NCI-H2171 treated with DMSO at 0.1 percent for 48 hours (cell line): ENCODE measurements at regions not wholly inside any gene's neighbourhood (a gene's known extent, or its start where the extent isn't known, plus 50 kb on each side); places are given as distances from the start of the nearest gene placed in this dataset.

Experiments used
- DNase-seq: peaks from one replicate; lab custom pipeline; 2025; lab: John Stamatoyannopoulos, UW

DNA sequence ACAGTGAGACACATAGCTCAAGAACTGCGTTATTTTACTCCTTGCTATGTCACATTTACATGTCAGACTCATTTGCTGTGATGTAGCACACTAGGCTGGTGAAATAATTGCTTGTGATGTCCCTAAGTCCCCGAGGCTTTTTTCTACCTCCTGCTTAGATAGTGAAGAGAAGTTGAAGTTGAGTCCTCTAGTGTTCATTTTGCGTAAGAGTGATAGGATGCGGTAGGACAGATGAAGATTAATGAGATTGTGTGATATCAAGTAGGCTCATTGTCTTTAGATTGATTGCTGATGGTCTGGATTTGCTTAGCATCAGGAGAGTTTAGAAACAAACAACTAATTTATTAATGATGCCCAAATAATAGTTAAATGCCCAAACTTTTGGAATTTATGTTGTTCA lies 173.6 kb upstream of the NUDT6 start:
- no peak for DNase-seq

- DNase-seq = peak; percentile 41
Observed at GRCh38 chr4:123102897-123103471, 180.6 kb upstream of the NUDT6 start.

GRCh38 chr4:123104310-123105025 lies 182.1 kb upstream of the NUDT6 start:
- DNase-seq = no peak

DNA sequence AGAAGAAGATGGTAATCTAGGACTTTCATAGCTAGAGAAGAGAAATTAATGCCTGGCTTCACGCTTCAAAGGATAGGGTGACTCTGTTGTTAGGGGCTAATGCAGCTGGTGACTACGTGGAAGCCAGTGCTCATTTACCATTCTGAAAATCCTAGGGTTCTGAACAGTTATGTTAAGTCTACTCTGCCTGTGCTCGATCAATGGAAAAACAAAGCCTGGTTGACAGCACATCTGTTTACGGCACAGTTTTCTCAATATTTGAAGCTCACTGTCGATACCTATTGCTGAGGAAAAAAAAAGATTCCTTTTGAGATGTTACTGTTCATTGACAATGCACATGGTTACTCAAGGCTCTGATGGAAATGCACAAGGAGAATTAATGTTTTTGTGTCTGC lies 182.6 kb upstream of the NUDT6 start:
- DNase-seq = no peak

DNA sequence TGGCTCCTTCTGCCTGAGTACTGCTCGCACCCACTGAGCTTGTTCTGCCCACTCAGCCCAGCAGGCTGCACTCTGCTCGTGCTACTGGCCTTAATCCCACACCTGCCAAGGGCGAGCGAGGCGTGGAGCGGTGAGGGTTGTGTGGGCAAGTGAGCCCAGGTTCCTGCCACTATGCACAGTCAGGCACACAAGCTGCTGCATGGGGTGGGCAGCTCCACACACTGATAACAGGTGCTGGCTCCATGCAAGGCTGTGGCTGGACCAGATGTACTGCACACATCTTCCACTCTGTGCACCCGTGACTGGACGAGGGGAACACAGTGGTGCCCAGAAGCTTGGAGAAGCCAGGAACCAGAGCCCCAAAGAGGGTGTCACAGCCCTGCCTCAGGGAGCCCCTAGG lies 184.3 kb upstream of the NUDT6 start:
- no peak for DNase-seq

- no peak for DNase-seq
Observed at GRCh38 chr4:123107444-123108252, 185.3 kb upstream of the NUDT6 start.

DNA sequence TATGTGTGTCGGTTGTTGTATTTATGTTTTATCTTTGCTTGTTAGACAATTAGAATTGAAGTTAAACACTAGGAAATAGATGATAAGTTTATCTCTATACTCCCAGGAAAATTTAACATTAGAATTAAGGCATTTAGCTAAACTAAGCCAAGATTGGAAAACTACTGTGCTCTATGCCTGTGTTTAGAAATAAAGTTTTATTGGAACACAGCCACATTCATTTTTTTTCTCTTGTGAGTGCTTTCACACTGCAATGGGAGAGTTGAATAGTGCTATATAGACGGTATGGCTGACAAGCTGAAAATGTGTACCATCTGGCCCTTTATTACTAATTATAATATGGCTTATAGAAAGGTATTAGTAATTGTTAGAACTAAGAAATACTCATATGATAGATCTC lies 186.7 kb upstream of the NUDT6 start:
- DNase-seq = no peak

GRCh38 chr4:123110147-123110546 lies 187.8 kb upstream of the NUDT6 start:
- no peak for DNase-seq

DNA sequence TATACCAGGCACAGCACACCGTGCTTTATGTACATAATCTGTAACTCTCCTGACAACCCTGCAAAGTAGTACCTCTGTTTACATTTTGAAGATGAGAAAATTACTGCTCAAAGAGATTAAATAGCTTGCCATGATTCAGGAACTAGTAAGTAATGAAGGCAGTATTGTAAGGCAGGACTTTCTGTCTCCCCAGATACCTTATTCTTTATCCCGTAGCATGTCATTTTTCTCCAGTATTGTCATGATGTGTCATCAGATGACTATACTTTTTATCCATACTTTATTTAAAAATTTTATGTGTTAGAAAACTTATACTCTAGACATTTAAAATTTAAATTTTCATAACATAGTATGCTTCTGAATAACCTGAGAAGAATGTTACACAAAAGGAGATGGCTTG lies 188.3 kb upstream of the NUDT6 start:
- no peak for DNase-seq

DNA sequence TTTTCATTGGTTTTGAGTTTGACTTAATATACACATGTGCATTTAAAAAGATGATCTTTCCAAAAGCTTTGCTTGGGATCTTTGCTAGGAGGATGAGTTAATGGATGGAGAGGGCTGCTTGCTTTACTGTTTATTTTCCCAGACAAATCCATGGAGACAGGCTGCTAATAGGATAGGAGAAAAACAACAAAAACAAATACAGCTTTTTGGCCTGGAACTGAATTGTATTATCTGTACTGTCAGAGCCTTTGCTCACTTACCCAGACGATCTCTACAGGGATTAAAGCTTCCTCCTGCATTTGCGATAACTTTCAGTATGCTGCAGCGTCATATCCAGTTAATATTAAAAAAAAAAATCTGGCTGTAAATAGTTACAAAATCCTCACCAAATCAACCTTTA lies 190.8 kb upstream of the NUDT6 start:
- no peak for DNase-seq

DNA sequence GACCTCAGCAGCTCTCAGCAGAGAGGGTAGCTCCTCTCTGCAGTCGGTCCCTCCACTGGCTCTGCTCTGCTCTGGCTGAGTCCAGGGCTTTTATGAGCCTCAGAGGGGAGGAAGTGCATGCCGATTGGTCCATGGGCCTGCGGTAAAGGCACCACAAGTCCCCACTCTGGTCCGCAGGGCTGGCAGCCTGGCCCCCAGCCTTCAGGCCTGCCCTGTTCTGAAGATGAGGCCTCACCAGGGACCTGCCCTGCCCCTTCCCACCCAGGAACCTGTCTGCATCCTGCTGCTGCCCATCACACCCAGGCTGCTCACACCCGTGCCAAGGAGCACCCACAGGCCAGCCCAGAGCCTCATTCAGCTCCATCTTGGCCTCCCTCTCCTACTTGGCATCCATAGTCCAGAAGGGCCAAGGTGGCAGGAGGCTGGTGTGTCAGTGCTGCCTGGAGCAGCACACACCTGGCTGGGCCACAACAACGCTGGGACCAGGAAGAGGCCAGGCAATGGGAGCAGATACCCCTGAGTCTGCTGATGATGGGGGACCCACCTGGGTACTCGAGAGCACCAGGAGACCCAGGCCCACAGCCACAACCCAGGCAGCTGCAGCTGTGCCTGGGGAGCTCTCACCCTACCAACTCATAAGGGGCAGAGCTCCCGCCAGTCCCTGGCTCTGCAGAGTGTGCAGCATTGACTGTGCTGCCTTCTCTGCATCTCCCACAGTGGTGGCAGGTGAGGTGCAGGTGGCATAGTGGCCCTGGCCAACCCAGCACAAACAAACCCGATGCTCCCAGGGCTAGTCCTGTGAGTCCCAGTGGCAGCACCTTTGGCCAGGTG lies 191.9 kb upstream of the NUDT6 start:
- DNase-seq = no peak

DNA sequence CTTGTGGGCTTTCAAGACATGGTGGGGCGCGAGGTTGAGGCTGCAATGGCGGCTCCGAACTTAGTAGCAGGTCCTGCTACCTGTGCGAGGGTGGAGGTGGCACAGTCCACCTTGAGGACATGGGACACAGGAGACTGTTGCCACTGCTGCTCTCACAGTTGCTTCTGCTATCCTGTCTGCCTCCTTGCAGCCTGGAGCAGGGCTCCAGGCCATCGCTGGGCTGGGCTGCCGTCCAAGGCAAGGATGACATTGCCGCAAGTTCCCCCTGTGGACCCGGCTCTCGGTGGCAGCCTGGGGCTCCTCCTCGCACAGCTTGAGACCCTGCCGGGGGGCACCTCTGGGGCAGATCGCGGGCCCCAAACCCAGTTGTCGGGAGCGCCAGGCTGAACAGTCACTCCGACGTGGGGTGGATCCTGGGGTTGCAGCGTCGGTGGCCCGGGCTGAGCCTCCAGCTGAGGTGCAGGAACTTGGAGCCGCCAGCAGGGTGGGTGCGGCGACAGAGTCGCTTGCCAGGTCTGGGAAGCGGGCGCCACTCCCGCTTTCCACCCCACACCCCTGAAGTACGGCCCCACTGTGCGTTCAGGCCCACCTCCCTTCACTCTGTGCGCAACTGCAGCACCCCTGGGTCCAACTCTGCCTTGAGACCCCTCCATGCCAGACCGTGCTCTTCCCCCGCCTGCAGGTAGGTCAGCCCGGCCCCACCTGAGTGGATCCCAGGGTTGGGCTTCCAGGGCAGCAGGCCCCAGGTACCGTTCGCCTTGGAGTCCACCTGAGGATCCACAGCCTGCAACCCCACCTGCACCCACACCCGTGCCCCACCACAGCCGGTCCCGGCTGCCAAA lies 192.7 kb upstream of the NUDT6 start:
- DNase-seq = no peak

DNA sequence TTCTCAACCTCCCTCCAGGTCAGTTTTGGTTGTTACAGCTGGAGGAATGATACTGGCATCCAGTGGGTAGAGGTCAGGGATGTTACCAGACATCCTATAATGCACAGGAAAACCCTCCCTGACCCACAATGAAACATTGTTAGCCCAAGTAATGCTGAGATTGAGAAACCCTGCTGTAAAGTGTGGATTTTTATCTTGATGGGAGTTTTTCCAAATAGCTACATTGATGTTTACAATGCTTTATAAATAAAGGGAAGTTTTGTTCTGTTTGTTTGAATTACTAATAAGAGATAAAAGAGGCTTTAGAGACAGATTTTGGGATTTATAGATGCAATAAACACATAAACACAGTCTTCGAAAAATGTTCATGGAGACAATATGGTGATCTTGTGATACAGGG lies 194.0 kb upstream of the NUDT6 start:
- DNase-seq = no peak

GRCh38 chr4:123120473-123120872 lies 198.1 kb upstream of the NUDT6 start:
- DNase-seq = no peak

DNA sequence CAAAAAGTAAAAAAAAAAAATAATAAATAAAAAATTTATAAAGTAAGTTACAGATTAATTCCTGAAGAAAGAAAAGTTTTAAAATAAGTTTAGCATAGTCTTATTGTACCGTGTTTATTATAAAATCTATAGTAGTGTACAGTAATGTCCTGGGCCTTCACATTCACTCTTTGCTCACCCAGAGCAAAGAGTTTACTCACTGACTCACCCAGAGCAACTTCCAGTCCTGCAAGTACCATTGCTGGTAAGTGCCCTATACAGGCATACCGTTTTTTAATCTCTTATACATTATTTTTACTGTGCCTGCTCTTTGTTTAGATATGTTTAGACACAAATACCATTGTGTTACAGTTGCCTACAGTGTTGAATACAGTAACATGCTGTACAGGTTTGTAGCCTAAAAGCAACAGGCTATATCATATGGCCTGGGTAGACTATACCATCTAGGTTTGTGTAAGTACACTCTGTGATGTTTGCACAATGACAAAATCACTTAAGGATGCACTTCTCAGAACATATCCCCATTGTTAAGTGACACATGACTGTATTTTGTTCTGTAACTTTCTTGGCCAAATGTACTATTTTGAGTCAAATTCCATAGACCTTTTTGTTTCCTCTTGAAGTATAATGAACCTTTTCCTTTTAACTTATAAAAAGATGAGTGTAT lies 199.0 kb upstream of the NUDT6 start:
- no peak for DNase-seq

DNA sequence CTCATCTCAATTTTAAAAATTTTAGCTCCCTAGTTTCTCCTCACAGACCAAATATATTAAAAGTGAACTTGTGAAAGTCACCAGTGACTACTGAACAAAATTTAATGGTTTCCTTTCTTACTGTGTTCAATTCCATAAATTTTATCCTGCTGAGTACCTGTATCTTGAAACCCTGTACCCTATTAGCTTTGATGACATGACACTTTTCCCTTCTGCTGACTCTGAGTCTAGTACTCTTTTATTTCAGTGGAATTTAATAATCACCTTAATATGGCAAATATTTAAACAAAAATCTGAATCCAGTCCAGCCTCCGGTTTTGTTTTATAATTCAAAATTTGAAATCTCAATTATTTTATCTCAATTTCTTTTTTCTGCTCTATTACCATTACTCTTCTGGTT lies 203.1 kb upstream of the NUDT6 start:
- no peak for DNase-seq

DNA sequence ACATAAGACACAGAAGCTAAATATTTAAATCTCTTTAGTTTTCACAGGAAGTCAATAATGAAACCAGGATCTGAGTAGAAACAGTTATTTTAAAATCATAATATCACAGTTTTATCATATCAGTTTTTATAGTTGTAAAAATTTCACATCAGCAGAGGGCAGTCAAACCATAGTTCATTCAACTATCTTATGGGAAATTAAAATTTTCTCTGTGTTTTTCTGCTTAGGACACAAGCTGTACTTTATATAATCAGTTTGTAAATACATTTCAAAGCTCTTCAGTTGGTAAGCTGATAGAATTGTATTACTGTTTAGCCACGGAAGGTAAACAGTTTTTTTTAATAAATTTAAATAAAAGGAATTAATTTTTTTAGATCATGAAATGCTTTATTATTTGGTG lies 204.8 kb upstream of the NUDT6 start:
- no peak for DNase-seq

DNA sequence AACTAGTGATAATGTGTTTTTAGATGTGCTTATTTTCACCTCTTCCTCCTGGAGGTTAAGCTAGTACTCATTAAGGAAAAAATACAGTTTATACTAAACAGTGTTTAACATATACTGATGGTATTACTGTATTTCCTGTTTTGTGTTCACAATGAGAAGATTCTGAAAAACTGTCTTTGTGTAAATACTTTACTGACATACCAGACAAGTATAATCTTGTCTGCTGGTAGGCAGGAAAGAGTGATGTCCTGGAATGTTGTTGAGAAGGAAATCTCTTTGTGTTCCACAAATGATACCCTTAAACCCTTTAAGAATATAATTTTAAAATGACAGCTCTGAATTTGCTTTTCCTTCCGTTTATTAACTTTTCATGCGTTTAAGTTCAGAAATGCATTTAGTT lies 205.5 kb upstream of the NUDT6 start:
- no peak for DNase-seq

- no peak for DNase-seq
Observed at GRCh38 chr4:123133397-123134050, 211.1 kb upstream of the NUDT6 start.

- no peak for DNase-seq
Observed at GRCh38 chr4:123144616-123145015, 222.2 kb upstream of the NUDT6 start.
